ENCODE measurements at regions not wholly inside any gene's neighbourhood (a gene's known extent, or its start where the extent isn't known, plus 50 kb on each side); places are given as distances from the start of the nearest gene placed in this dataset.

GRCh38 chr3:124492824-124493223 lies 237.4 kb upstream of the UMPS start:
- peak in 1 of 3 donors; percentile 35 for TF ChIP-seq POLR2AphosphoS5 (IDR thresholded peaks at IDR 0.05)
- TF ChIP-seq CTCF (IDR thresholded peaks at IDR 0.05): peak in 2 of 3 donors; percentile 37 to 58
- TF ChIP-seq POLR2A (IDR thresholded peaks at IDR 0.05): no peak
- H3K4me3 ChIP-seq: no peak overlapping the region
- no peaks in the 10 kb centered on the region for H3K27me3 ChIP-seq
- peak; percentile 69 to 76 for DNase-seq (ENCODE audit: low spot score in 2 of 2)
- no peaks in the 10 kb centered on the region for H3K9me3 ChIP-seq
- intact Hi-C loops (cut with DNase I; ENCODE audit: low total_unique reads): no loop called here
- H3K36me3 ChIP-seq: no peaks in the 10 kb centered on the region
- H3K27ac ChIP-seq: no peak overlapping the region
- no peaks in the 10 kb centered on the region for H3K4me1 ChIP-seq

GRCh38 chr3:124496061-124496460 lies 234.2 kb upstream of the UMPS start:
- Histone ChIP-seq H3K9me3 (no peaks in the 10 kb centered on the region), H3K27ac (no peak overlapping the region), H3K36me3 (no peaks in the 10 kb centered on the region), H3K27me3 (no peaks in the 10 kb centered on the region), H3K4me1 (no peaks in the 10 kb centered on the region), H3K4me3 (no peak overlapping the region)
- TF ChIP-seq POLR2A (IDR thresholded peaks at IDR 0.05) (no peak), CTCF (IDR thresholded peaks at IDR 0.05) (no peak), POLR2AphosphoS5 (IDR thresholded peaks at IDR 0.05) (no peak)
- DNase-seq (ENCODE audit: low spot score in 2 of 2): no peak
- intact Hi-C loops (cut with DNase I; ENCODE audit: low total_unique reads): no loop called here

GRCh38 chr3:124497487-124497886 lies 232.8 kb upstream of the UMPS start:
- H3K4me3 ChIP-seq: no peak overlapping the region
- no peak overlapping the region for H3K27ac ChIP-seq
- no peaks in the 10 kb centered on the region for H3K36me3 ChIP-seq
- DNase-seq (ENCODE audit: low spot score in 2 of 2): no peak
- no peaks in the 10 kb centered on the region for H3K27me3 ChIP-seq
- no peaks in the 10 kb centered on the region for H3K4me1 ChIP-seq
- intact Hi-C loops (cut with DNase I; ENCODE audit: low total_unique reads): no loop called here
- no peaks in the 10 kb centered on the region for H3K9me3 ChIP-seq
- no peak for TF ChIP-seq CTCF (IDR thresholded peaks at IDR 0.05)

GRCh38 chr3:124498891-124499290 lies 231.4 kb upstream of the UMPS start:
- Histone ChIP-seq H3K4me3 (no peak overlapping the region), H3K9me3 (no peaks in the 10 kb centered on the region), H3K36me3 (no peaks in the 10 kb centered on the region), H3K27me3 (no peaks in the 10 kb centered on the region), H3K4me1 (no peaks in the 10 kb centered on the region), H3K27ac (no peak overlapping the region)
- TF ChIP-seq POLR2A (IDR thresholded peaks at IDR 0.05) (no peak), POLR2AphosphoS5 (IDR thresholded peaks at IDR 0.05) (no peak), CTCF (IDR thresholded peaks at IDR 0.05) (no peak)
- DNase-seq (ENCODE audit: low spot score in 2 of 2): no peak
- intact Hi-C loops (cut with DNase I; ENCODE audit: low total_unique reads): no loop called here

- intact Hi-C loops (cut with DNase I; ENCODE audit: low total_unique reads): no loop called here
- Histone ChIP-seq H3K36me3 (no peaks in the 10 kb centered on the region), H3K9me3 (no peaks in the 10 kb centered on the region), H3K27me3 (no peaks in the 10 kb centered on the region), H3K27ac (no peak overlapping the region), H3K4me3 (no peak overlapping the region), H3K4me1 (no peaks in the 10 kb centered on the region)
- DNase-seq (ENCODE audit: low spot score in 2 of 2): no peak
- no peak for TF ChIP-seq POLR2AphosphoS5 (IDR thresholded peaks at IDR 0.05)
- TF ChIP-seq POLR2A (IDR thresholded peaks at IDR 0.05): no peak
- TF ChIP-seq CTCF (IDR thresholded peaks at IDR 0.05): no peak
Observed at GRCh38 chr3:124504332-124505059, 225.8 kb upstream of the UMPS start.
